ENCODE measurements at regions not wholly inside any gene's neighbourhood (a gene's known extent, or its start where the extent isn't known, plus 50 kb on each side); places are given as distances from the start of the nearest gene placed in this dataset.

- intact Hi-C loops (cut with DNase I) = no loop called here
- H3K9me3 ChIP-seq = no peaks in the 10 kb centered on the region
- H3K4me1 ChIP-seq = no peaks in the 10 kb centered on the region
- WGBS, 2 donors = 46 to 48% methylated on average over 6 of the region's 6 CpGs
- ATAC-seq (no peak), FAIRE-seq (no peak), DNase-seq (no peak)
- H3K27me3 ChIP-seq = no peaks in the 10 kb centered on the region
- no peaks in the 10 kb centered on the region for H3K36me3 ChIP-seq
- H3K4me3 ChIP-seq = no peak overlapping the region
- TF ChIP-seq CTCF (IDR thresholded peaks at IDR 0.05) = no peak
- no peak overlapping the region for H3K27ac ChIP-seq
These were observed 435.3 kb downstream of the GATA3 start for GRCh38 chr10:8489823-8490222.

GRCh38 chr10:8498290-8498689, 443.8 kb downstream of the GATA3 start:
- no peak for ATAC-seq
- Histone ChIP-seq H3K36me3 (no peaks in the 10 kb centered on the region), H3K4me3 (no peak overlapping the region), H3K9me3 (no peaks in the 10 kb centered on the region), H3K4me1 (no peaks in the 10 kb centered on the region), H3K27ac (no peak overlapping the region), H3K27me3 (peaks cover 0 to 3% (median 0%) of the 10 kb centered on the region in 4 donors)
- FAIRE-seq = no peak
- 74 to 82% methylated on average over 1 of the region's 1 CpG for WGBS, 2 donors
- DNase-seq = no peak
- intact Hi-C loops (cut with DNase I) = no loop called here
- TF ChIP-seq CTCF (IDR thresholded peaks at IDR 0.05) = no peak

- no peaks in the 10 kb centered on the region for H3K9me3 ChIP-seq
- no peak for TF ChIP-seq CTCF (IDR thresholded peaks at IDR 0.05)
- ATAC-seq (no peak), DNase-seq (no peak), FAIRE-seq (no peak)
- H3K4me1 ChIP-seq = no peaks in the 10 kb centered on the region
- no peak overlapping the region for H3K27ac ChIP-seq
- intact Hi-C loops (cut with DNase I) = no loop called here
- H3K4me3 ChIP-seq = no peak overlapping the region
- 40 to 58% methylated on average over 4 of the region's 4 CpGs for WGBS, 2 donors
- H3K36me3 ChIP-seq = no peaks in the 10 kb centered on the region
- peaks cover 0 to 3% (median 0%) of the 10 kb centered on the region in 4 donors for H3K27me3 ChIP-seq
These were observed 444.4 kb downstream of the GATA3 start for GRCh38 chr10:8498881-8499280.

GRCh38 chr10:8499312-8499711, 444.8 kb downstream of the GATA3 start:
- FAIRE-seq = no peak
- Histone ChIP-seq H3K4me3 (no peak overlapping the region), H3K27me3 (peaks cover 0 to 3% (median 0%) of the 10 kb centered on the region in 4 donors), H3K36me3 (no peaks in the 10 kb centered on the region), H3K4me1 (no peaks in the 10 kb centered on the region), H3K27ac (no peak overlapping the region), H3K9me3 (no peaks in the 10 kb centered on the region)
- WGBS, 2 donors = 56 to 57% methylated on average over 4 of the region's 4 CpGs
- DNase-seq = no peak
- no peak for TF ChIP-seq CTCF (IDR thresholded peaks at IDR 0.05)
- intact Hi-C loops (cut with DNase I) = no loop called here
- no peak for ATAC-seq

- no peak for TF ChIP-seq CTCF (IDR thresholded peaks at IDR 0.05)
- no peak for FAIRE-seq
- Histone ChIP-seq H3K4me1 (no peaks in the 10 kb centered on the region), H3K27ac (no peak overlapping the region), H3K9me3 (no peaks in the 10 kb centered on the region), H3K4me3 (no peak overlapping the region), H3K36me3 (no peaks in the 10 kb centered on the region), H3K27me3 (peaks cover 0 to 3% (median 0%) of the 10 kb centered on the region in 4 donors)
- intact Hi-C loops (cut with DNase I) = loop anchor here in 1 of 3 donors (10.0 kb wide), 1 partner anchor 95 kb away; no protein-coding TSS in a partner anchor
- ATAC-seq = no peak
- DNase-seq = no peak
These were observed 445.4 kb downstream of the GATA3 start for GRCh38 chr10:8499752-8500390.
